Glutamatergic neuron (in vitro differentiated cells): ENCODE measurements at regions not wholly inside any gene's neighbourhood (a gene's known extent, or its start where the extent isn't known, plus 50 kb on each side); places are given as distances from the start of the nearest gene placed in this dataset.
"Not testable (repeated sequence)": the region's sequence is repeated elsewhere in the genome, so short reads cannot be mapped to it uniquely, and the experiment has no call there.

ENCODE experiments used
- DNase-seq: peaks from one replicate; pipeline ENCODE4 v3.0.0; 2022
- H3K27ac Mint-ChIP-seq: one replicate; pipeline ENCODE4 v1.8.0; 2020; ENCODE audit warnings: mild to moderate bottlenecking, mixed read lengths, inconsistent platforms; ENCODE audit not compliant: unreplicated experiment
- H3K27me3 Mint-ChIP-seq: one replicate; pipeline ENCODE4 v1.8.0; 2020; ENCODE audit warnings: mild to moderate bottlenecking, moderate library complexity, mixed read lengths, inconsistent platforms; ENCODE audit not compliant: unreplicated experiment
- H3K36me3 Mint-ChIP-seq: one replicate; pipeline ENCODE4 v1.8.0; 2020; ENCODE audit warnings: mild to moderate bottlenecking, mixed read lengths, inconsistent platforms; ENCODE audit not compliant: unreplicated experiment
- H3K4me1 Mint-ChIP-seq: one replicate; pipeline ENCODE4 v1.8.0; 2020; ENCODE audit warnings: mild to moderate bottlenecking, low read depth, mixed read lengths, inconsistent platforms; ENCODE audit not compliant: unreplicated experiment
- H3K4me3 Mint-ChIP-seq: one replicate; pipeline ENCODE4 v1.8.0; 2020; ENCODE audit warnings: mild to moderate bottlenecking, mixed read lengths, inconsistent platforms; ENCODE audit not compliant: unreplicated experiment
- H3K9me3 Mint-ChIP-seq: one replicate; pipeline ENCODE4 v1.8.0; 2020; ENCODE audit warnings: mild to moderate bottlenecking, moderate library complexity, mixed read lengths, inconsistent platforms; ENCODE audit not compliant: unreplicated experiment
- TF ChIP-seq, protein P1 (sequence below): fragments of 200-600 bp; sonication (generic); IDR thresholded peaks from one replicate; pipeline ENCODE4 v1.5.0; 2021; ENCODE audit not compliant: partially characterized antibody, unreplicated experiment

DNA sequence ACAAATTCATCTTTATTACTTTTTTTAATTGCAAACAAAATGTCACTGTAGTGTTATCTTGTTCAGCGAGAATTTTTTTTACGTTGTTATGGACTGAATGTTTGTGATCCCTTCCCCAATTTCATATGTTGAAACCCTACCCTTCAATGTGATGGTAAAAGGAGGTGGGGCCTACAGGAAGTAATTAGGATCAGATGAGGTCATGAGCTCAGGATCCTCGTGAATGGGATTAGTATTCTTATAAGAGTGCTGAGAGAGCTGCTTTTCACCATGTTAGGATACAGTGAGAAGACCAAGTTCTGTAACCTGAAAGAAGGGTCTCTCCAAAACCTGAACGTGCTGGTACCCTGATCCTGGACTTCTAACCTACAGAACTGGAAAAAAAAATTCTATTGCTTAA is 646.0 kb upstream of the TMPRSS15 start:
- Mint-ChIP-seq H3K4me3 (no peak overlapping the region), H3K27ac (no peak overlapping the region), H3K27me3 (no peaks in the 10 kb centered on the region), H3K4me1 (no peaks in the 10 kb centered on the region), H3K36me3 (no peaks in the 10 kb centered on the region), H3K9me3 (no peaks in the 10 kb centered on the region)
- TF ChIP-seq, protein P1, sequence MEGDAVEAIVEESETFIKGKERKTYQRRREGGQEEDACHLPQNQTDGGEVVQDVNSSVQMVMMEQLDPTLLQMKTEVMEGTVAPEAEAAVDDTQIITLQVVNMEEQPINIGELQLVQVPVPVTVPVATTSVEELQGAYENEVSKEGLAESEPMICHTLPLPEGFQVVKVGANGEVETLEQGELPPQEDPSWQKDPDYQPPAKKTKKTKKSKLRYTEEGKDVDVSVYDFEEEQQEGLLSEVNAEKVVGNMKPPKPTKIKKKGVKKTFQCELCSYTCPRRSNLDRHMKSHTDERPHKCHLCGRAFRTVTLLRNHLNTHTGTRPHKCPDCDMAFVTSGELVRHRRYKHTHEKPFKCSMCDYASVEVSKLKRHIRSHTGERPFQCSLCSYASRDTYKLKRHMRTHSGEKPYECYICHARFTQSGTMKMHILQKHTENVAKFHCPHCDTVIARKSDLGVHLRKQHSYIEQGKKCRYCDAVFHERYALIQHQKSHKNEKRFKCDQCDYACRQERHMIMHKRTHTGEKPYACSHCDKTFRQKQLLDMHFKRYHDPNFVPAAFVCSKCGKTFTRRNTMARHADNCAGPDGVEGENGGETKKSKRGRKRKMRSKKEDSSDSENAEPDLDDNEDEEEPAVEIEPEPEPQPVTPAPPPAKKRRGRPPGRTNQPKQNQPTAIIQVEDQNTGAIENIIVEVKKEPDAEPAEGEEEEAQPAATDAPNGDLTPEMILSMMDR = no peak
- no peak for DNase-seq

DNA sequence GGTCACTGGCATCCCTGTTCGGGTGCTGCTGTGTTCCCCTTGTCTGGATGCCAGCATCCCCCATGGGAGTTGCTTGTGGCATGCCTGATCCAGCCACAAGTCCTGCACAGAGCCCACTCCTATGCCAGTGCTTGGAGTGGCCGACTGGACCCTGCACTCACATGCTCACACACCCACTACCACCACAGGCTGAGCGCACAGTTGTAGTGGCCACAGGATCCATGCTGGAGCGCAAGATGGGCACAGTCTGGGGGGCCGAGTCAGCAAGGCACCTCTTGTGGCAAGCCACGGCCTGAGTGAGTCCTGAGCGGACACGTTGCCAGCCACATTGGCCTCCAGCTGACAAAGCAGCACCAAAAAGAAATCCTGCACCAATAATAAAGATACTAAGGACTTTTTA is 661.6 kb upstream of the TMPRSS15 start:
- H3K27ac Mint-ChIP-seq = no peak overlapping the region
- TF ChIP-seq, protein P1 = no peak
- no peak overlapping the region for H3K4me3 Mint-ChIP-seq
- H3K27me3 Mint-ChIP-seq = no peaks in the 10 kb centered on the region
- H3K9me3 Mint-ChIP-seq = no peaks in the 10 kb centered on the region
- no peaks in the 10 kb centered on the region for H3K36me3 Mint-ChIP-seq
- H3K4me1 Mint-ChIP-seq = no peaks in the 10 kb centered on the region
- no peak for DNase-seq

DNA sequence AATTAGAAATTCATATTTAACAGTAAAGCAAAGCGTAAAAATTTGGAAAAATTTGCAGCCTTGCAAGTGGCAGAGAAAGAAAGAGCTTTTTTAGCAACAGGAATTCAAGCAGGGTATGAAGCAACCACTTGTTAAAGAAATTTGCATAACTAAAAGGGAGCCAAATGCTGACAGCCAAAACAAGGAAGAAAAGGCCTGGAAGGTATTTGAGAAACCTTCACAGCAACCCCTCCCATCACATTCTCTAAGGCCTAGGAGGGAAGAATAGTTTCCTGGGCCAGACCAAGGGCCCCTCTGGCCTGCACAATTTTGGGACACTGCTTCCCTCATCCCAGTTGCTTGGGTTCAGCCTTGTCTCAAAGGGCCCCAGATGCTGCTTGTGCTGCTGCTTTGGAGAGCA is 672.4 kb upstream of the TMPRSS15 start:
- TF ChIP-seq, protein P1 = no peak
- peaks cover 6% of the 10 kb centered on the region for H3K36me3 Mint-ChIP-seq
- DNase-seq = no peak
- no peaks in the 10 kb centered on the region for H3K27me3 Mint-ChIP-seq
- H3K4me1 Mint-ChIP-seq = no peaks in the 10 kb centered on the region
- H3K9me3 Mint-ChIP-seq = peaks cover 1% of the 10 kb centered on the region
- H3K27ac Mint-ChIP-seq = no peak overlapping the region
- no peak overlapping the region for H3K4me3 Mint-ChIP-seq

DNA sequence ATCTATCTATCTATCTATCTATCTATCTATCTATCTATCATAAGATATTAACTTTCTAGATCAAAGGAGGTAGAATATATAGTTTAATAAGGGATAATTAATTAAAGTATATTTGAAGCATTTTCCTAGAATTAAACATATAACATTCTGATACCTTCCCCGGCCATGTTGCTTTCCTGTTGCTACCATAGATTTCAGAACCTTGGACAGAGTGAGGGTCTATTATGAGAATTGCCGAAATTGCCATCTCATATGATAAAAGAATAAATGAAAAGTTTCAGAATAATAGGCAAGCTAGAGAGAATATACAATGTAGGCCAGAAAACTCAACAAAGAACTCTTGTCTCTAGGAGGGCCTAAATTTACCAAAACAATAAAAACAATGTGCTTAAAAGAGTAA is 706.1 kb upstream of the TMPRSS15 start:
- Mint-ChIP-seq H3K4me1 (no peaks in the 10 kb centered on the region), H3K27ac (no peak overlapping the region), H3K36me3 (no peaks in the 10 kb centered on the region)

DNA sequence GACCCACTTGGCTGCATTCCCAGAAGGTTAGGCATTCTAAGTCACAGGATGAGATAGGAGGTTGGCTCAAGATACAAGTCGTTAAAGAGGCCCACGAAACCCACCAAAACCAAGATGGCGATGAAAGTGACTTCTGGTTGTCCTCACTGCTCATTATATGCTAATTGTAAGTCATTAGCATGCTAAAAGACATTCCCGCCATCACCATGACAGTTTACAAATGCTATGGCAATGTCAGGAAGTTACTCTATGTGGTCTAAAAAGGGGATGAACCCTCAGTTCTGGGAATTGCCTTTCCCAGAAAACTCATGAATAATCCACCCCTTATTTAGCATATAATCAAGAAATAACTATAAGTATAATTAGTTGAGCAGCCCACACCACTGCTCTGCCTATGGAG is 715.7 kb upstream of the TMPRSS15 start:
- H3K9me3 Mint-ChIP-seq, H3K36me3 Mint-ChIP-seq, DNase-seq, H3K4me3 Mint-ChIP-seq, H3K27ac Mint-ChIP-seq, H3K27me3 Mint-ChIP-seq: not testable (repeated sequence)
- H3K4me1 Mint-ChIP-seq = peaks cover 14% of the 10 kb centered on the region

More for the DNA sequence above, 706.1 kb upstream of the TMPRSS15 start:
- Mint-ChIP-seq H3K27me3 (no peaks in the 10 kb centered on the region), H3K4me3 (no peak overlapping the region), H3K9me3 (no peaks in the 10 kb centered on the region)
- TF ChIP-seq, protein P1 = no peak
- no peak for DNase-seq

DNA sequence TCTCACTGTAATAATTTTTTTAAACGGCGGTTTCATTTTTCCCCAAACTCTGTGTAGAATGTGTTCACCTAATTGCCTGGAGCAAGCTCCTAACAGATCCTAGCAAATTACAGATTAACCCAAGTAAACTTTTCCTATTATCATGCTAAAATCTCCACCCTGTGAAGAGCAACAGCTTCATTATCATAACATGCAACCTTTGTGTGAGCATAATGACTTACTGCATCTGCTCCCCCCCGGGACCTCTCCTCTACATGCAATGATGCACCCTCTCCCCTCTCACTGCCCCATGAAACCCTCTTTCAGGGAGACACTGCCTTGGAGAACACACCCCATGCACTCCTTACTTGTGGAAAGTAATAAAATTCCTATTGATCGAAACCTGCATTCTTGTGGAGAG is 717.0 kb upstream of the TMPRSS15 start:
- TF ChIP-seq, protein P1 = no peak
- no peak for DNase-seq
- no peaks in the 10 kb centered on the region for H3K9me3 Mint-ChIP-seq

More for the DNA sequence above, 717.0 kb upstream of the TMPRSS15 start:
- Mint-ChIP-seq H3K27me3 (no peaks in the 10 kb centered on the region), H3K27ac (no peak overlapping the region), H3K36me3 (no peaks in the 10 kb centered on the region), H3K4me1 (peaks cover 14% of the 10 kb centered on the region), H3K4me3 (no peak overlapping the region)
